HG02642 (cell line): ENCODE measurements at regions not wholly inside any gene's neighbourhood (a gene's known extent, or its start where the extent isn't known, plus 50 kb on each side); places are given as distances from the start of the nearest gene placed in this dataset.

Experiments used
- ATAC-seq: cut with Tn5 transposase; IDR thresholded peaks from one replicate; pipeline ENCODE4 v1.9.1; 2021; ENCODE audit warnings: mild to moderate bottlenecking; ENCODE audit not compliant: unreplicated experiment, poor library complexity

DNA sequence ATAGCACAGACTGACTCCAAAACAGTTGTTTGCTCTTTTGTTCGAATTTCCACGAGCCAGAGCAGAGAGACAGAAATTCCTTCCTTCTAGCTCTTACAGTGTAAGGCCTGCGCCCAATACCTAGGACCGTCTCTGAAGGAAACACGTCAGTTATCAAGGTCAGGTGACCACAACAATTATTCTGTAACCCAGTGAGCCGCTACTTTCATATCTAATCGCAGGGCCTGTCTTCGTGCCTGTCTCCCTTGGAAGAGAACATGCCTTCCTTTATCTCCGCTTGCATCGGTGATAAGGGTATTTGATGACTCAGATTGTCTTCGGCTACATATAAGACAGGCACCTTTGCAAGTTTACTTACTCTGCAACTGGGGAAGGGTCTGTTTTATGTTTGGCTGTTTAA lies 288.0 kb downstream of the MAF start:
- no peak for ATAC-seq

DNA sequence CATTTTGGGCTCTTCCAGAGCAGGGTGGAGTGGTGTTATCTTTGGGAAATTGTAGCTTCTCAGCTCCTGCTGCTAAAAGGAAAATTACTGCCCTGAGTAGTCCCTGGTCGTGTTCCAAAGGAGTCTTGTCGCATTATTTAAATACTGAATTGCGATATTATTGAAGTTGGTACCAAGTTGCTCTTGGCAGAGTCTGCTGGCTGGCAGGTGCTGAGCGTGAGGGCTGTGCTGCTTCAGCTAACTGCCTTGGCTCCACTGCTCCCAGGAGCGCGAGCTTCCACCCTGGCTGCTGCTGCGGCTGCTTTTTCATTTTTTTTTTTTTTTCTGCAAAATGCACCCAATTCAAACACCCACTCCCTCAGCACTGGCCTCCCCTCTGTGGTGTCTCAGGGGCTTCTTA lies 289.8 kb downstream of the MAF start:
- ATAC-seq = no peak

DNA sequence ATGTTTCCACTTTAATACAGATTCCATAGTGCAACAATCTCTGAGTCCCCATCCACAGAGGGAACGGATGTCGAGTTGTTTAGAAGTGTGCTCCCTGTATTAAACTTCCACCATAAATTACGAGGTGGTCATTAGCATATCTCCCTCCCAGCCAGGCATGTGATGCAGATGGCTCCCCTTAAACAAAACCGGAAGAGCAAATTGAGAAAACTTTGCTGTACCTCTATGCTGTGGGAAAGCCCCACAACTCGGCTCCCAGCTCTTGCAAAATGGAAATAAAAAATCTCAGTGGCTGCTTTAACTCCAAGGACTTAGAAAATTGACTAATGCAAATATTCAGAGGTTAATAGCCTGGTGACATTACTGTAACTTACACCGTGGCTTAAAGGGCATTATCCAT lies 290.9 kb downstream of the MAF start:
- no peak for ATAC-seq

DNA sequence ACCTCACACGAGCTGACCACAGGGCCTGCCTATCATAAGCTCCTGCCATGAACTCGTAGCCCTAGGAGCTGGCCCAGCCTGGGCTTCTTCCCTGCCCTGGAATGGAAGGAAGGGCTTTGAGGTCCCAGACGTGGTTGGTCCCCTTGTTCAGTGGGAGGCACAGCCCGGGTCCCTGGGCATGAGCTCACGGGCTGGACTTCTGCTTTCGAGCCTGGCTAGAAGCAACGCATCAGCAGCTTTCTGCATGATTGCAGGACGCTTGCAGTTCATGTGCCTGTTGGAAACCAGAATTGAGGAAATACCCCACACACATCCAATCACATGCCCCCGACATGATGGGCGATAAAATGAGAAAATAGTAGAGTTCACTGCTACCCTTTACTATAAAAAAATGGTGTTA lies 293.3 kb downstream of the MAF start:
- ATAC-seq = no peak

DNA sequence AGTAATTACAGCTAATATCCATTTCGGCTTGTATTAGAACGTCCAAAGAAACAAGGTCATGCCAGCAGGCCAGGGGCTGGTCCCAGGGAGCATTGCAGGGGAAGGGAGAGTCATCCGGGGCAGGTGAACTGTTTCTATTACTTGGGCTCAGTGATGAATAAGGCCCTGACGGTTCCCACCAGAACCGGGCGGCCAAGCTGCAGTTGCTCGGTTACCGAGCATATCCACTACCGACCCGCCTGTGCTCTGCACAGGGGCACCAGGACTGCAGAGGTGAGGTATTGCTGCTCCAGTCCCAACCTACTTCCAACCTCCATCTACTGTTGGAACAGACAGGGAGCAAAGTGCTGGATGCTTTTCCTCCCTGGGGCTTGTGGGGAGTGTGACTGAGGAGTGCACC lies 295.5 kb downstream of the MAF start:
- no peak for ATAC-seq

DNA sequence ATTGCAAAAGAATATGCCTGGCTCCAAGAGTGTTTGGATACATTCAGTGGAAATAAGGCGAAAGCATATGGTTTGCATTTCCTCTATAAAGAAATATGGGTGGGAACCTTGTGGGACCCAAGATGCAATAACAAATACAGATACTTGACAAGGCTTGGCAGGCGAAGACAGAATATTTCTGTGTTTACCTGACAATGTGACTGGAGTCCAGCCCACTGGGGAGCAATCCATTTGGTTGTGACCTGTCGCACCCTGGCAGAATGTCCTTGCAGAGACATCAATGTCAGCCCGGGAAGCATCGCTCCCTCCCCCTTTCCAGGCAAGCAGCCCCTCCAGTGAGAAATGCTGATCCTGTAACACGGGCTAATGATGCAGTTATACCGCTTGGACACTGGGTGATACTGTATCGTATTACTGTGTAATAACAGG lies 296.6 kb downstream of the MAF start:
- ATAC-seq = no peak

DNA sequence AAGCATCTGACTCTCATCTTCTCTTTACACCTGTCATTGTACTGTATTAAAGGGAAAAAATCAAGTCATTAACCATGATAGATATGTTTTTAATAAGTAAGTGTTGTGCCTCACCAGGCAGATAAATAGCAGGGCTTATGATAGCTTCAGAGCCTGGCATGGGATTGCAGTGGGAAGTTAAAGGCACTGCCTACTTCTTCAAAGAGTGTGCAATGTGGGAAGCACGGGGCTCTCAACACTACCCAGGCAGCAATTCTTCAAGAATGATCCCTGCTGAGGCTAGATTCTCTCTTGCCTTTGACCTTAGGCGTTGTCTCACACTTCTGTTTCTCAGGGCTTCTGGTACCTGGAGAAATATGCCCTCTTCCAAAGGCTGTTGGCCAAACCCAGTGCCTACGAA lies 297.3 kb downstream of the MAF start:
- no peak for ATAC-seq

DNA sequence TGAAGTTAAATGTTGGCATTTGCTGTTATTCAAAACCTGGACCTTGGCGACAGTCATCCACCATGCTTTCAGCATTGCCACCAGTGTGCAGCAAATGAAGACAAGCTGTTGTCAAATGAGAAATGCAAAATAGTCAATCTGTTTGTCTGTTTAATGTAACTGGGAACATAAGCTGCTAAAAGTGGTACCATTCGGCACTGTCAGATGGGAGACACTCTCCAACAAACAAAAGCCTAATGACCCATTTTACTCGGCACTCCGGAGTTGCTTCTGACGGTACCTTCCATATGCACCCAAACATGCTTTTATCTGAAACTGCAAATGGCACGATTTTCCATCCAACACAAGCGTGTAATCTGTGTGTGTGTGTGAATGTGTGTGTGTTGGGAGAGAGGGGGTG lies 297.8 kb downstream of the MAF start:
- no peak for ATAC-seq

DNA sequence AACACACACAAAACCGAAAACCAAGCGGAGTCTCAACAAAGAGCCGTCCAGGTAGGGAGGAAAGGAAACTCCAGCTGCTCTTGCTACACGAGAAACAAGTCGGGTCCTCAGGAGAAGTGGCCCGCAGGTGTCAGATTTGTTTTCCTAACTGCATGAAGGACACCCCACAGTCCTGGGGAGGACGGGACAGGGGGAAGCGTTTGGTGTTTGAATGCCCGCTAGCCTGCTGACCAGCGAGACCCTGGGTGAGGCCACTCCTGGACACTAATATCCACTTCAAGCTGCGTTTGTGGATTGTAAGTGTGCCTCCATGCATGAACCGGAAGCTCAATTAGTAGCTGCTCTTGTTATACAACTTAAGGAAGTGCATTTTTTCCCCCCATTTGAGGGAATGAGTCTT lies 299.5 kb downstream of the MAF start:
- ATAC-seq = no peak

DNA sequence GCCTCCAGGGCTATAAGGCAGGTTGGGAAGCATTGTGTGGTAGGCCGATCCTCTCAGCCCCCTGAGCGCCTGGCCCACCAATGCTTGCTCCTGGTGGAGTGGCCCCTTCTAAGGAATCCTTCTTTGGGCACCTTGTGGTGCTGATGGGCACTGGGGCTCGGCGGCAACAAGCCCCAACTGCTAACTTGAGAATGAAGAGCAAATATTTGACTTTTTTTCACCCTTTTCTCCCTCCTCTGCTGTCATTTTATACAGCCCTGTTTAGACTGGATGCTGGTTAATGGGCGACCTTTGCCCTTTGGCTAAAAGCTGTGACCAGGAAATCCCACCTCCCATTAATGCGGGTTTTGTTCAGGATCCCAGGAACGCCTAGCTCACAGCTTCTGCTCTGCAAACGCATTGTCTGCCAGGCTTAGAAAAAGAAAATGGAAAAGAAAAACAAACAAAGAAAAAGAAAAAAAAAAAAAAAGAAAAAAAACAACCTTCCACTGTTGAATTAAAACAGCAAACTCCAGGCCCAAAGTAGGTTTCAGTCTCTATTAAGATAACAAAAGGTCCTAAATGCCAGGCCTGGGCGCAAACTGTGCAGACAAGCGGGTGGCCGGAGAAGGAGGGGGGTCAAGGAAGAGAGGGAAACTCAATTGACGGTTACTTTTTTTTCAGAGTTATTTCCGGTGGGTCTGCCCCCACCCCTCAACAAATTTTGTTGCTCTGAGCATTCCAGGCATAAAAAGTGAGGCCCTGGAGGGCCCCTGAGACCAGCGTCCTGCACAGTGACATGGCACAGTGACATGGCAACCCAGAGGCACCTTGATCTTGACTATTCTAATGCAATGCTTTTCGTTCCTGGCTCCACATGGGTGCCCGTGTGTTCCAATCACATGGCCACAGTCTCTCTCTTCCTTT lies 301.4 kb downstream of the MAF start:
- ATAC-seq = no peak

DNA sequence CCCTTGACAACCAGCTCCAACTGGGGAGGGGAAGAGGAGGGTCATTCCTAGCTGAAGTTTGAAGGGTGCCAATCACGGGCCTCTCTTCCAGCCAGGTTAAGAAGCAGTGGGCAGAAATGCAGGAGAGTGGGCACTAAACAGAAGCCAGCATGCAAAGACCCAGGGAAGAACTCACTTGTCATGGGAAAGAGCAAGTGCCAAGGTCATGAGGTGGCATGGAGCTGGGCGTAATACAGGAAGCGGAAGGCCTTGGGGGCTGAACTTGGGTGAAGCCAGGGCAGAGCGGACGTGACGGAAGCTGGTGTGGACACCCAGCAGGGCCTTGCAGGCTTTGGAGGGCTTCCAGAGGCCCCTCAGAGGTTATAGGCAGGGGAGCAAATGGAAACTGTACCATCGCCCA lies 302.1 kb downstream of the MAF start:
- ATAC-seq = no peak

DNA sequence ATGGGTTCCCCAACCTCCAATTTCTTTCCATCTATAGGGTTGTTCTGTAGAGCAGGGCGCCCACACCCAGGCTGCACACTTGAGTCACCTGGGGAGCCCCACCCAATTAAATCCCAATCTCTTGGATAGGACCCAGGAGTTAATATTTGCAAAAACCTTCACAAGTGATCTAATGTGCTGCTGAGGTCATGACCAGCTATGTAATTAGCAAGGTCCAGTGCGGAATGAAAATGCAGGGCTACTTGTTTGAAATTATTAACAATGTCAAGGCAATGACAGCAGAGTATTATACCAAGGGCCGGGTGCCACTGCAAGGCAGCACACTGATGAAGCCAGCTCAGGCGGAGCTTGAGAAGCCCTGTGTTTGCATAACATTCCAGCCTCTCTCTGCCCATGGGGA lies 302.7 kb downstream of the MAF start:
- ATAC-seq = no peak

DNA sequence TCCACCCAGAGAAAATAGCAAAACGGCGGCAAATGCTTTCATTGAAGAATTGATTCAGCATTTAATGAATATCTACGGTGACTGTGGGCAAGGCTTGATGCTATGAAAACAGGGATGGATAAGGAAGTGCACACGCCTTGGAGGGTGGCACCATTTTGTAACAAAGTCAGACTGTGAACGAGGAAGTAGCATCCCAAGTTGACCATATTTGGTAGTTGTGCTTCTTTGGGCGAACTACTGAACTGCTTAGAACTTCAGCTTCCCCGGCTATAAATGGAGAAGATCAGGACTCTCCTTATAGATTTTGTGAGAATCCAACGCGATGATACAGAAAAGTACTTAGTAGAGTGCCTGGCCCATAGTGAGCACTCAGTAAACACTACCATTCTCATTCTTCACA lies 303.2 kb downstream of the MAF start:
- ATAC-seq = no peak

DNA sequence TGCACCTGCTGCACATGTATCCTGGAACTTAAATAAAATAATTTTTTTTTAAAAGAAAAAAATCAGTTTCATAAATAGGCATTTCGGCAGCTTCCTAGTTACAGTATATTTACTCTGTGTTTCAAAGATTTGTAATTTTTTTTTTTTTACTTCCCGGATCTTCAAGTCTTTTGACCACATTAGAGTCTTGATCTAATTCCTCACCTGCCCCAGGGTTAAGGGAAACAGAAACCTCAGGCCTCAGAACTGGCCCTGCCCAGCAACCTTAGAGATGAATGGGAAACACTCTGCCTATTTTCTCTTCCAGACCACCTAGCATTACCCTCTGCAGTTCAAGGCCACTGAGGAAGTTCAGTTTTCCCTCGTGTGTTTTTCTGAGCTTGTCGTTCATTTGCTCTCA lies 304.0 kb downstream of the MAF start:
- ATAC-seq = no peak

DNA sequence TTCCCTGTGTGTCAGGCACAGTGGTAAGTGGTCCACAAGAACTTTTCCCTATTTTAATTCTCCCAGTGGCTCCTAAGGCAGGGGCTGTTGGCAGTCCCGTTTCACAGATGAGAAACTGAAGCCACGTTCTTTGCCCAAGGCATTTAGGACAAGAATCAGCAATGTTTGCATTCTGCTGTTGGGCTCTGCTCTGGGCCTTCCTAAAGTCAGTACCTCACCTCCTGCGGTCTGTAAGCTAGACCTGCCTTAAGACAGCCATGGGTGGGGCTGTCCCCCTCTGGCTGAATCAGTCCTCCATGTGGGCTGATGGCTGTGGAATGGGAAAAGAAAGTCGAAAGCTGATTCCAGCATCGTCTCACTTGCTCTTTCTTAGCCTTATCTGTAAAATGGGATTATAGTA lies 304.8 kb downstream of the MAF start:
- no peak for ATAC-seq

DNA sequence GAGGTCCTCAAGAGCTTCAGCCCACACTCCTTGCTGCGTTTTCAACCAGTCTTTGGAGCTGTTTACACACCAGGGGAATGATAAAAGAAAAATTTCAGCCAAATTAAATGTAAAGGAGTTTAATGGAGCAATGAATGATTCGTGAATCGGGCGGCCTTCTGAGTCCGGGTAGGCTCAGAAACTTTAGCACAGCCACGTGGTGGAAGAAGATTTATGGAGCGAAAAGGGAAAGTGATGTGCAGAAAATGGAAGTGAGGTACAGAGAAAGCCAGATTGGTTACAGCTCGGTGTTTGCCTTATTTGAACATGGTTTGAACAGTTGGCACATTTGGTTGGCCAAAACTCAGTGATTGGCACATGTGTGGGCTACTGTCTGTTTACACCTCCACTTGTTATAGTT lies 305.4 kb downstream of the MAF start:
- ATAC-seq = no peak

DNA sequence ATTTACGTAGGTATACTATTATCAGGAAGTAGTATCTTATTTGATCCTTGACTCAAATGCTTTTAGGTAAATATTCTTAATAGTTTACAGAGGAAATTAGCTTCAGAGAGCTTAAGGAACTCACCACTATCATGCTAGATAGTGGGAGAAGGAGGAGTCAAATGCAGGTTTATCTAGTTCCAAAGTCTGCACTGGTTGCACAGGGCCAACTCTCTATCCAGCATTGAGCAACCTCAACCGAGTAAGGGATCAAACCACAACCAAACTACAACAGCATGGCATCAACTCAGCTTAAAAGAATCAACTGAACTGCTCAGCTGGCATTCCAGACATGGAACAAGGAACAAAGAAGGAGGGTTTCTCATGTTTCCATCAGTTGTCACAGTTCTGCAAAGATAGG lies 306.0 kb downstream of the MAF start:
- no peak for ATAC-seq

DNA sequence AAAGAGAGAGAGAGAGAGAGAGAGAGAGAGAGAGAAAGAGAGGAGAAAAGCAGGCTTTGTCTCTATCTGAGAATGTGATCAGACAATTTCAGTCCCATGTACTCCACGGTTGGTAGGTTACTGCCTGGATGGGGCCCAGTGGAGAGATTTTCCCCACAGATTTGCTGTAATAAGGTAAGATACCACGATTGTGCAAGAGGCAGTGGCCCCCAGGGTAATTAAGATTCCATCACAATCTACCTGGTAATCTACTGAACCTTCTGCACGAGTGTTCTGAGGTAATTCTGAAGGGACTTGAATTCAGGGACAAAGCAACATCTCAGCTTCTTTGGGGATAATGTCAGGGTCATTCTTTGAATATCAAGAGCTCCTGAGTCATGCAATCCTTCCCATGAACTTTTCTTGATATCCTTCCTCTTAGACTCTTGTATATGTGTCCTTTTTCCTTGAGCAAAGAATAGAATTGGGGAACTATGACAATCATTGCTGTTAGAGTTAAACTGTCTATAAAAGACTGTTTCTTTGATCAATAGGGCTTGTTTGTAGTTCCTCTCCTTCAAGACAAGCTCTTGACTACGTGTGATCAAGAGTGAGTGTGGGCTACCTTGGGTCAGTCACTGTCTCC lies 306.6 kb downstream of the MAF start:
- no peak for ATAC-seq

DNA sequence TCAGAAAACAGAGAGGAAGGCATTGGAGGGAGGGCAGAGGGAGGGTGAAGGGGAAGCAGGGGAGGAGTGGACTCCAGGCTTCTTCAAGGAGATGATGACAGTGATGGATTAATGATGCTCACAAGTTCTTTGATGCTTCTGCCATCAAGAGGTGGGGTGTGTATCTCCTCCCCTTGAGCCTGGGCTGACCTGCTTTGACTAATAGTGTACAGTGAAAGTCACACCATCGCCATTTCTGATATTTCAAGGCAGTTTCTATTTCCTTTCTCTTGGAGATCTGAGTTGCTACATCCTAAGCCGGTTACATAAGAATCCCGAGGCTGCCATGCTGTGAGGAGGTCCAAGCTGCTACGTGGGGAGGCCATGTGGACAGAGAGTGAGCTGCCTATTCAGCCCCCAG lies 312.5 kb downstream of the MAF start:
- no peak for ATAC-seq

DNA sequence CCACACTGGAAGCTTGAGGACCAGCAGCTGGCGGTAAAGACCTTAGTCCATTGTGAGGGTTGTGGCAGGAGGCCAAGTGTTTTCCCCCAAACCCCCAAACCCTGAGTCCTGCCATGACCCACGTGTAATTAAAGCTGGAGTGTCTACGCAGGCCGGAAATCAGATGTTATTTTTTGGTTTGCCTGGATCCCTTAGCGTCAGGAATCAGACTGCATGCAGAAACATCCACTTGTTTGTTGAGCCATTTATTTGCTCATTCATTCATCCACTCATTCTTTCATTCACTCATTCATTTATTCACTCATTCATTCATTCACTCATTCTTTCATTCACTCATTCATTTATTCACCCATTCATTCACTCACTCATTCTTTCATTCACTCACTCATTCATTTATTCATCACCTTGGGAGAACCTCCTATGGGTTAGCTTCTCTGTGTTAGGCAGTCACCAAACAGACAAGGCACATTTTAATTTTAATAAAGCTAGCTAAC lies 313.1 kb downstream of the MAF start:
- ATAC-seq = no peak

DNA sequence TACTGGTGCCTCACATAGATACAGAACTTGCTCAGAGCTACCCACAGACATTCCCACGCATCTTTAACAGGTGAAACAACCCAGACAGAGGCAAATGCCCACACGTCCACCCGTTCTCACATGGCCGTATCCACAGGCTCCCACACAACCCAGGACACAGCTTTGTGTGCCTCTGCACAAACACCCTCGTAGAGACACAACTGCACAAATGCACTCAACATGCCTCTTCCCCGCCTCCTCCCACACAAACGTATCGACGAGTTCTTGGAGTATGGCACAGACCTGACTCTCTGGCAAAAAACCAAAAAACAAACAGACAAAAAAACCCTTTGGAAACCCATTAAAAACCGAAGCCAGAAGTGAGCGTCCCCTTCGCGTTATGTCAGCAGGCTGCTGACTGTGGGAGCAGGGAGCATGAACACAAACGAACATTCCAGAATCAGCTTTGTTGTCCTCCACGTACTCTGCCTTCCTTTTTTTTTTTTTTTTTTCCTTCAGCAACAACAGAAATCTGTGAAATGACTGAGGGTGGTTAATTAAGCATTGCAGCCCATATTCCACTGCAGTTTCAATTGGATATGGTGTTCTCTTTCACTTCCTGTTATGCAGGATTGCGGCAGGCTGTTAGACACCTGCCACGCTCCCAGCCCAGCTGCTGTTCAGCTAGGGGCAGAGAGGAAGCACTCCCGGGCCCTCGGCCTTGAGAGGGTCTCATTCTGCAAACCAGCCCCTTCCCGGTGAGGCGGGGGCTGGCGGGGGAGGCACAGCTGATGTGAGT lies 313.7 kb downstream of the MAF start:
- ATAC-seq = peak; percentile 95
